ENCODE measurements at regions not wholly inside any gene's neighbourhood (a gene's known extent, or its start where the extent isn't known, plus 50 kb on each side); places are given as distances from the start of the nearest gene placed in this dataset.

GRCh38 chr3:8198605-8199004 lies 303.0 kb upstream of the LMCD1 start:
- DNase-seq (ENCODE audit: low spot score), result no peak
- no peak for TF ChIP-seq CTCF (IDR thresholded peaks at IDR 0.05)
- Histone ChIP-seq H3K27ac (no peak overlapping the region), H3K4me3 (no peak overlapping the region)

- DNase-seq (ENCODE audit: low spot score), result no peak
- no peak for TF ChIP-seq CTCF (IDR thresholded peaks at IDR 0.05)
- H3K4me3 ChIP-seq, result no peak overlapping the region
- H3K27ac ChIP-seq, result no peak overlapping the region
Measured at GRCh38 chr3:8200996-8201395, 300.6 kb upstream of the LMCD1 start.

- no peak for DNase-seq (ENCODE audit: low spot score)
- Histone ChIP-seq H3K27ac (no peak overlapping the region), H3K4me3 (no peak overlapping the region)
- TF ChIP-seq CTCF (IDR thresholded peaks at IDR 0.05), result no peak
Measured at GRCh38 chr3:8201886-8202285, 299.7 kb upstream of the LMCD1 start.

- no peak for DNase-seq (ENCODE audit: low spot score)
- TF ChIP-seq CTCF (IDR thresholded peaks at IDR 0.05), result no peak
Measured at GRCh38 chr3:8204331-8204730, 297.3 kb upstream of the LMCD1 start.

GRCh38 chr3:8204853-8205650 lies 296.6 kb upstream of the LMCD1 start:
- Histone ChIP-seq H3K4me3 (no peak overlapping the region), H3K27ac (no peak overlapping the region)
- no peak for TF ChIP-seq CTCF (IDR thresholded peaks at IDR 0.05)
- DNase-seq (ENCODE audit: low spot score), result no peak

More at GRCh38 chr3:8204331-8204730, 297.3 kb upstream of the LMCD1 start:
- Histone ChIP-seq H3K27ac (no peak overlapping the region), H3K4me3 (no peak overlapping the region)

GRCh38 chr3:8205881-8206280 lies 295.7 kb upstream of the LMCD1 start:
- no peak overlapping the region for H3K4me3 ChIP-seq
- DNase-seq (ENCODE audit: low spot score), result no peak
- no peak overlapping the region for H3K27ac ChIP-seq
- TF ChIP-seq CTCF (IDR thresholded peaks at IDR 0.05), result no peak

- no peak overlapping the region for H3K27ac ChIP-seq
- H3K4me3 ChIP-seq, result no peak overlapping the region
- DNase-seq (ENCODE audit: low spot score), result no peak
- TF ChIP-seq CTCF (IDR thresholded peaks at IDR 0.05), result no peak
Measured at GRCh38 chr3:8206971-8207617, 294.5 kb upstream of the LMCD1 start.
